ENCODE measurements at regions not wholly inside any gene's neighbourhood (a gene's known extent, or its start where the extent isn't known, plus 50 kb on each side); places are given as distances from the start of the nearest gene placed in this dataset.

DNA sequence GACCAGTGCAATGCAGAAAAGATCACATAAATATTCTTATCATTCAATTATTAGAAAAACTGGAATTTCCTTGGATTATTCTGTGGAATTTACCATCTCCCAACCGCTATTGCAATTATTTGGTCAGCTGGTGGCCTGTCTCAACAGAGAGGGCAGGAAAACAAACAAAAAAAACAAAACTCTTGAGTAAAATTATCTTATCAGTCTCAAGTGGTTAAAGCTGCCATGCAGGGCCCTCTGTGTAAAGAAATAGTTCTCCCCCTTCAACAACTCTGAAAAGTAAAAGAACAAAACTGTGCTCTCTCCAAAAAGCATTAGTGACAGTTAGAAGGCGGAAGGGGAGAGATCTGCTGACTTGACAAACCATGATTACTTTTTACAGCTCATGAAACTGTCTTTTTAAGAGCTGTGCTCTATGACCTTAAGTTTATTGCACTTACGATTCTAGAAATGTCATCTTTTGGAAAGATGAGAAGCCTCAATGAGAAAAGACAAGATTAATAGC, 152.3 kb downstream of the DLEU7 start:
- TF ChIP-seq POLR2A (IDR thresholded peaks at IDR 0.05; ENCODE audit: low read depth, low read length) (no peak), POLR2AphosphoS5 (IDR thresholded peaks at IDR 0.05; ENCODE audit: low read depth, low read length) (no peak), TAF1 (IDR thresholded peaks at IDR 0.05; ENCODE audit: low read depth, low read length) (no peak), SPI1 (IDR thresholded peaks at IDR 0.05; ENCODE audit: low read depth, low read length) (no peak)

Measured in GM12891 (cell line).